ENCODE measurements at regions not wholly inside any gene's neighbourhood (a gene's known extent, or its start where the extent isn't known, plus 50 kb on each side); places are given as distances from the start of the nearest gene placed in this dataset.

DNA sequence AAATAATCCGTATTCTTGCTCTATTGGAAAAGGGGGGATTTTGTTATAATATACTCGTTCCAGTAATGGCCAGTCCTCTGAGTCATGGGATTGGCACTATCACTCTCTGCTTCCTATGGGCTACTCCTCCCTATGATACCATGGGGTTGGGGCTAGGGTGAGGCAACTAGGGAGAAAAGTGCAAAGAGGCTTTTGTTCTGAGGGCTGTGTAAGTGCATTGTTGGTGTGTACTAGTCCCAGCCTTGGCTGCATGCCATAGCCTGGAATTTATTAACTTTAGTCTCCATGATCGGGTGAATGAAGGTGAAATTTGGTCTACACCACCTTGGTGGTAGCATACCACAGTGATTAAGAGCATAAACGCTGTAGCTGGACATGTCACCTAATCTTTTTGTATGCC is 247.6 kb downstream of the RPAP3 start:
- Histone ChIP-seq H4K20me1 (ENCODE audit: low read depth, low read length) (no peaks in the 10 kb centered on the region), H2AFZ (ENCODE audit: low read depth, low read length, severe bottlenecking) (no peak overlapping the region), H3K79me2 (ENCODE audit: insufficient read depth, low read length) (no peaks in the 10 kb centered on the region), H3K9me2 (replicated peaks; ENCODE audit: insufficient read depth, low read length) (no peaks in the 10 kb centered on the region), H3K4me2 (ENCODE audit: low read depth, low read length, poor library complexity, severe bottlenecking) (no peak overlapping the region), H3K4me3 (ENCODE audit: insufficient read depth, low read length, poor library complexity, severe bottlenecking) (no peak overlapping the region), H3K9me3 (ENCODE audit: insufficient read depth, low read length) (no peaks in the 10 kb centered on the region), H3K36me3 (ENCODE audit: low read length) (no peaks in the 10 kb centered on the region), H3K9ac (ENCODE audit: low read length) (no peak overlapping the region), H3K27me3 (ENCODE audit: low read length) (no peaks in the 10 kb centered on the region), H3F3A (ENCODE audit: insufficient read depth) (no peaks in the 10 kb centered on the region), H3K27ac (ENCODE audit: low read depth, low read length) (no peak overlapping the region)
- TF ChIP-seq EZH2phosphoT487 (conservative IDR thresholded peaks at IDR 0.05; ENCODE audit: low read length) = no peak
- TF ChIP-seq, protein P1, sequence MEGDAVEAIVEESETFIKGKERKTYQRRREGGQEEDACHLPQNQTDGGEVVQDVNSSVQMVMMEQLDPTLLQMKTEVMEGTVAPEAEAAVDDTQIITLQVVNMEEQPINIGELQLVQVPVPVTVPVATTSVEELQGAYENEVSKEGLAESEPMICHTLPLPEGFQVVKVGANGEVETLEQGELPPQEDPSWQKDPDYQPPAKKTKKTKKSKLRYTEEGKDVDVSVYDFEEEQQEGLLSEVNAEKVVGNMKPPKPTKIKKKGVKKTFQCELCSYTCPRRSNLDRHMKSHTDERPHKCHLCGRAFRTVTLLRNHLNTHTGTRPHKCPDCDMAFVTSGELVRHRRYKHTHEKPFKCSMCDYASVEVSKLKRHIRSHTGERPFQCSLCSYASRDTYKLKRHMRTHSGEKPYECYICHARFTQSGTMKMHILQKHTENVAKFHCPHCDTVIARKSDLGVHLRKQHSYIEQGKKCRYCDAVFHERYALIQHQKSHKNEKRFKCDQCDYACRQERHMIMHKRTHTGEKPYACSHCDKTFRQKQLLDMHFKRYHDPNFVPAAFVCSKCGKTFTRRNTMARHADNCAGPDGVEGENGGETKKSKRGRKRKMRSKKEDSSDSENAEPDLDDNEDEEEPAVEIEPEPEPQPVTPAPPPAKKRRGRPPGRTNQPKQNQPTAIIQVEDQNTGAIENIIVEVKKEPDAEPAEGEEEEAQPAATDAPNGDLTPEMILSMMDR (IDR thresholded peaks at IDR 0.05; ENCODE audit: insufficient read depth, low read length, poor library complexity, severe bottlenecking) = no peak

DNA sequence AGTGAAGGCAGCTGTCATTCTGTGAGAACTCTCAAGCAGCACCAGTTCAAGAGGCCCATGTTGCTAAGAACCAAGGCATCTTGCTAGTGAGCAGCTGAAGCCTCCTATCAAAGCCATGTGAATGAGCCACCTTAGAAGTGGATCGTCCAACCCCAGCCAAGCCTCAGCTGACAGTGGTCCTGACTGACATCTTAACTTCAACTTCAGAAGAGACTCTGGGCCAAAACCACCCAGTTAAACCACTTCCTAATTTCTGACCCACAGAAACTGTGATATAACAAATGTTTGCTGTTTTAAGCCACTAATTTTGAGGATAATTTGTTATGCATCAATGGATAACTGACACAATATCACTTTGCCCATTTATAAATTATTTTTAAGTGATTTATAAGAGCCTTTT is 256.0 kb downstream of the RPAP3 start:
- Histone ChIP-seq H2AFZ (ENCODE audit: low read depth, low read length, severe bottlenecking) (no peak overlapping the region), H3F3A (ENCODE audit: insufficient read depth) (no peaks in the 10 kb centered on the region), H3K4me2 (ENCODE audit: low read depth, low read length, poor library complexity, severe bottlenecking) (no peak overlapping the region), H3K4me3 (ENCODE audit: insufficient read depth, low read length, poor library complexity, severe bottlenecking) (no peak overlapping the region), H3K27ac (ENCODE audit: low read depth, low read length) (no peak overlapping the region), H4K20me1 (ENCODE audit: low read depth, low read length) (no peaks in the 10 kb centered on the region), H3K27me3 (ENCODE audit: low read length) (no peaks in the 10 kb centered on the region), H3K9me3 (ENCODE audit: insufficient read depth, low read length) (no peaks in the 10 kb centered on the region), H3K9ac (ENCODE audit: low read length) (no peak overlapping the region), H3K9me2 (replicated peaks; ENCODE audit: insufficient read depth, low read length) (no peaks in the 10 kb centered on the region), H3K79me2 (ENCODE audit: insufficient read depth, low read length) (no peaks in the 10 kb centered on the region), H3K36me3 (ENCODE audit: low read length) (no peaks in the 10 kb centered on the region)
- TF ChIP-seq, protein P1 (IDR thresholded peaks at IDR 0.05; ENCODE audit: insufficient read depth, low read length, poor library complexity, severe bottlenecking) = no peak

DNA sequence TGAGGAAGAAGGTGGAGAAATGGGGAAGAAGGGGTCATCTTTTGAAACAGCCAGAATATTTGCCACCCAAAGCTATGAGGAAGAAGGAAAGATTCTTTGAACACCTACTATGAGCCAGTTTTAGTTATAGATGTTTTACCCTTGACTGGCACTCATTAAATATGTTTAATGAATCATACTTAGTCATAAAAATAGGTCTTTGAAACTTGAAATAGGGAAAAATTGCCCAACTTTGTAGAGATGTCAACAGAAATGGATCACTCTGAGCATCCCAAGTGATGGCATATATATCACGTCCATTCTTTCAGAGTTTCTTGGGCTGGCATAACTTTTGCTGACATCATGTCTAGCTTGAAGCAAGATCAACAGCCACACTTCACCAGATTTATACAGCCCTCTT is 263.5 kb downstream of the RPAP3 start:
- H3K27me3 ChIP-seq (ENCODE audit: low read length) = no peaks in the 10 kb centered on the region
- H3K9me2 ChIP-seq (replicated peaks; ENCODE audit: insufficient read depth, low read length) = no peaks in the 10 kb centered on the region
- H3F3A ChIP-seq (ENCODE audit: insufficient read depth) = no peaks in the 10 kb centered on the region
- TF ChIP-seq EZH2phosphoT487 (conservative IDR thresholded peaks at IDR 0.05; ENCODE audit: low read length) = no peak
- TF ChIP-seq, protein P1 (IDR thresholded peaks at IDR 0.05; ENCODE audit: insufficient read depth, low read length, poor library complexity, severe bottlenecking) = no peak
- no peaks in the 10 kb centered on the region for H4K20me1 ChIP-seq (ENCODE audit: low read depth, low read length)
- peaks cover 12% of the 10 kb centered on the region for H3K9me3 ChIP-seq (ENCODE audit: insufficient read depth, low read length)
- H3K36me3 ChIP-seq (ENCODE audit: low read length) = no peaks in the 10 kb centered on the region
- no peak overlapping the region for H3K4me3 ChIP-seq (ENCODE audit: insufficient read depth, low read length, poor library complexity, severe bottlenecking)
- H3K9ac ChIP-seq (ENCODE audit: low read length) = no peak overlapping the region
- no peak overlapping the region for H3K4me2 ChIP-seq (ENCODE audit: low read depth, low read length, poor library complexity, severe bottlenecking)
- H3K27ac ChIP-seq (ENCODE audit: low read depth, low read length) = no peak overlapping the region
- no peaks in the 10 kb centered on the region for H3K79me2 ChIP-seq (ENCODE audit: insufficient read depth, low read length)
- no peak overlapping the region for H2AFZ ChIP-seq (ENCODE audit: low read depth, low read length, severe bottlenecking)

DNA sequence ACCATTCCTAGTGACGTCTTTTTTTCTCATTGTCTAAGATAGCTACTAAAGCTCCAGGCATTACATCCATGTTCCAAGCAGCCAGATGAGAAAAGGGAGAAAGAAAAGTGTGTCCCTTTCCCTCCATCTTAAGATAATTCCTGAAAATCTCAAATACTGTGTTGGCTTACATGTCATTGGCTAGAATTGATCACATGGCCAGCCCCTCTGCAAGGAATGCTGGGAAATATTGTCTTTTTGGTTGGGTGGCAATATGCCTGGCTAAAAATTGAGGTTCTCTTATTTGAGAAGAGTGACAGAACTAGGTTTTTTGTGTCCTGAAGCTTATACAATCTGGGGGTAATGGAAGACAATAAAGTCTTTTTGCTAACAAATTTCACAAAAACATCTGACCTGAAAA is 264.3 kb downstream of the RPAP3 start:
- H3K4me2 ChIP-seq (ENCODE audit: low read depth, low read length, poor library complexity, severe bottlenecking) = no peak overlapping the region
- H3K9ac ChIP-seq (ENCODE audit: low read length) = no peak overlapping the region
- H3F3A ChIP-seq (ENCODE audit: insufficient read depth) = no peaks in the 10 kb centered on the region
- no peak overlapping the region for H3K4me3 ChIP-seq (ENCODE audit: insufficient read depth, low read length, poor library complexity, severe bottlenecking)
- no peaks in the 10 kb centered on the region for H3K36me3 ChIP-seq (ENCODE audit: low read length)
- H3K27me3 ChIP-seq (ENCODE audit: low read length) = no peaks in the 10 kb centered on the region
- no peaks in the 10 kb centered on the region for H3K9me2 ChIP-seq (replicated peaks; ENCODE audit: insufficient read depth, low read length)
- no peak overlapping the region for H2AFZ ChIP-seq (ENCODE audit: low read depth, low read length, severe bottlenecking)
- TF ChIP-seq, protein P1 (IDR thresholded peaks at IDR 0.05; ENCODE audit: insufficient read depth, low read length, poor library complexity, severe bottlenecking) = no peak
- no peak for TF ChIP-seq EZH2phosphoT487 (conservative IDR thresholded peaks at IDR 0.05; ENCODE audit: low read length)
- H3K27ac ChIP-seq (ENCODE audit: low read depth, low read length) = no peak overlapping the region
- no peaks in the 10 kb centered on the region for H3K79me2 ChIP-seq (ENCODE audit: insufficient read depth, low read length)
- H3K9me3 ChIP-seq (ENCODE audit: insufficient read depth, low read length) = peaks cover 12% of the 10 kb centered on the region
- H4K20me1 ChIP-seq (ENCODE audit: low read depth, low read length) = no peaks in the 10 kb centered on the region
